Activated naive CD4-positive, alpha-beta T cell treated with anti-CD3 and anti-CD28 coated beads, Interleukin-2, amount 50 U/mL, for 72 hours (primary cell): ENCODE measurements at regions not wholly inside any gene's neighbourhood (a gene's known extent, or its start where the extent isn't known, plus 50 kb on each side); places are given as distances from the start of the nearest gene placed in this dataset.
"Not testable (repeated sequence)": the region's sequence is repeated elsewhere in the genome, so short reads cannot be mapped to it uniquely, and the experiment has no call there.

Experiments
- ATAC-seq, 2 donors: fragments of 150-1000 bp; cut with Tn5 transposase; 2 replicates each; pipeline ENCODE4 v1.10.0; 2021; ENCODE audit warnings: mild to moderate bottlenecking in 2 of 2, moderate library complexity in 2 of 2
- DNase-seq, 2 donors: peaks; one replicate each; pipeline ENCODE4 v3.0.0; 2021 to 2022; ENCODE audit warnings: low spot score in 2 of 2
- H3K27ac Mint-ChIP-seq, 2 donors: one replicate each; pipeline ENCODE4 v1.8.0; 2022; ENCODE audit warnings: mild to moderate bottlenecking in 2 of 2, mixed read lengths in 2 of 2
- H3K36me3 Mint-ChIP-seq, 2 donors: one replicate each; pipeline ENCODE4 v1.8.0; 2022; ENCODE audit warnings: mixed read lengths in 2 of 2
- H3K9me3 Mint-ChIP-seq, 2 donors: one replicate each; pipeline ENCODE4 v1.8.0; 2022; ENCODE audit warnings: mixed read lengths in 2 of 2

DNA sequence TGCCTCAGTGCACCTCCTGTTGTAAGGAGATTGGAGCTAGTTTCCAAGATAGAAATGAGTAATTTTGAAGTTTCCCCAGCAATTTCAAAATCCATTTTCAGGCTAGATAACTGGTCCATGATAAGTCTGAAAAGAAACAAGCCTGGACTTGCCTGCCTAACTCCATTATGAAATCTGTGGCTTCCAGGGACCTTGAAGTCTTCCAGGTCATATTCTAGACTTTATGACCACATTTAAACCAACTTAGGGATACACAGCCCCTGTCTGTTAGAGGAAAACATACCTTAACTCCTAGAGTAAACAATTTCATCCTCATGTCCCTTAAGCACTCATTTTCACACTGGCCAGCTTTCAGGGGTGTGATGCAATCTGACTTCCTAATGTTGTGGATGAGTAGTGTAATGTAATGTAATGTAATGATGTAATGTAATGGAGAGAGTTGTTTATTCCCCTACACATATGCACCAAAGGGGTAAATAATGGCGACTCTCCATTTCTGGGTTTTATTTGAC, 96.7 kb upstream of the FAM20A start:
- ATAC-seq: no peak
- DNase-seq: no peak
- peak overlapping the region in 1 of 2 donors; percentile 33 for H3K27ac Mint-ChIP-seq

GRCh38 chr17:68695659-68696058, 94.5 kb upstream of the FAM20A start:
- DNase-seq: no peak
- no peak for ATAC-seq
- no peak overlapping the region for H3K27ac Mint-ChIP-seq

More for the DNA sequence above, 96.7 kb upstream of the FAM20A start:
- Mint-ChIP-seq H3K9me3 (no peaks in the 10 kb centered on the region), H3K36me3 (no peaks in the 10 kb centered on the region)

GRCh38 chr17:68694791-68695485, 93.8 kb upstream of the FAM20A start:
- no peak for ATAC-seq
- no peak overlapping the region for H3K27ac Mint-ChIP-seq
- no peak for DNase-seq
- no peaks in the 10 kb centered on the region for H3K36me3 Mint-ChIP-seq
- H3K9me3 Mint-ChIP-seq: no peaks in the 10 kb centered on the region

More at GRCh38 chr17:68695659-68696058, 94.5 kb upstream of the FAM20A start:
- H3K36me3 Mint-ChIP-seq: no peaks in the 10 kb centered on the region
- no peaks in the 10 kb centered on the region for H3K9me3 Mint-ChIP-seq

DNA sequence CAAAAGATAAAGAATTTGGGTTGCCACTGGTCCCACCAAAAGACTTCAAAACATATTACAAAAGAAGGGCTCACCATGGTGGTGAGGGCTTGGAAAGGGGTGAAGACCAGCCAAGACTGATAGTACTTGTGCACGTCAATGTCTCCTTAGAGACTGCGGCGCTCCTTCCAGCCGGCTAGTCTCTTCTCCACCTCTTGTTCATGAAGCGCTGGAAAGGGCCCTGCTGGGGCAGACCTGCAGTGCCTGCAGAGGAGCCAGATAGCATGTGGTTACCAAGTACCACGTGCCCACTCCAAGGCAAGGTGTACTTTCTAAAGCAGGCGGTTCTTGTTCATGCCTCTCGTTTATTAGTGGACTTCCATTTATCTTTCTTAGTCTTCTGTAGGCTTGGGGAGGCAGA, 92.7 kb upstream of the FAM20A start:
- H3K36me3 Mint-ChIP-seq: no peaks in the 10 kb centered on the region
- no peaks in the 10 kb centered on the region for H3K9me3 Mint-ChIP-seq
- no peak for DNase-seq
- no peak for ATAC-seq
- no peak overlapping the region for H3K27ac Mint-ChIP-seq

- DNase-seq (no peak), ATAC-seq (no peak)
- Mint-ChIP-seq H3K27ac (no peak overlapping the region), H3K36me3 (no peaks in the 10 kb centered on the region), H3K9me3 (no peaks in the 10 kb centered on the region)
Observed at GRCh38 chr17:68693466-68693865, 92.3 kb upstream of the FAM20A start.

- ATAC-seq: no peak
- H3K36me3 Mint-ChIP-seq: no peaks in the 10 kb centered on the region
- no peak overlapping the region for H3K27ac Mint-ChIP-seq
- peaks cover 0 to 3% of the 10 kb centered on the region in 2 donors for H3K9me3 Mint-ChIP-seq
- no peak for DNase-seq
Observed at GRCh38 chr17:68686108-68686988, 85.2 kb upstream of the FAM20A start.

GRCh38 chr17:68684949-68685357, 83.8 kb upstream of the FAM20A start:
- no peak for DNase-seq
- no peak for ATAC-seq
- H3K27ac Mint-ChIP-seq: no peak overlapping the region
- H3K9me3 Mint-ChIP-seq: peaks cover 0 to 3% of the 10 kb centered on the region in 2 donors
- no peaks in the 10 kb centered on the region for H3K36me3 Mint-ChIP-seq

DNA sequence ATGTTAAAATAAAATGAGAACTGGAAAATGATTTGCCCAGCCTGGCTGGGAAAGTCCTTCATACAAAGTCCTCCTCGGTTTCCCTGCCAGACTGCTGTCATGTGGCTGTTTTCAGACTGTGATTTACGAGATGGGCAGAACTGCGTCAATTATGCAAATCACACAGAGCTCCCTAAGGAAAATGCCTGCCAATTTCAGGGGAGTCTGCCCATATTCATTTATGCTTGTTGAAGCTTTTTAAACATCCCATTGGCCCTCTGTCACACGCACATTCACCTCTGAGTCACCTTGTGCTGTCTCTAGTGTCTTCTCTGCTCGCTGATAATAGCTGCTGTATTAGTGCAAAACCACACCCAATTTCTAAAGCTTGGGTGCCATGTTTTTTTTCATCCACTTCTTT, 81.7 kb upstream of the FAM20A start:
- ATAC-seq: no peak

DNA sequence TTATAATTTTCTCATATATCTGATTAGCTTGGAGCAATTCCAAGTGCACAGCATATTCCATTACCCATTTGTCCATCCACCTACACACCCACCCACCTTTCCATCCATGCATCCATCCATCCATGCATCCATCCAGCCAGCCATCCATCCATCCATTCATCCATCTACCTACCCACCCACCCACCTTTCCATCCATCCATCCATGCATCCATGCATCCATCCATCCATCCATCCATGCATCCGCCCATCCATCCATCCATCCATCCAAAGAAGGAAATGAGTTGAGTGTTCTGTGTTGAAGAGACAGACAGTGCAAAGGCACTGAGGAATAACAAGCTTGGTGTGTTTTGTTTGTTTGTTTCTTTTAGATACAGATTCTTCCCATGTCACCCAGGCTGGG, 78.7 kb upstream of the FAM20A start:
- H3K9me3 Mint-ChIP-seq: peaks cover 0 to 3% of the 10 kb centered on the region in 2 donors
- no peaks in the 10 kb centered on the region for H3K36me3 Mint-ChIP-seq
- ATAC-seq (no peak), DNase-seq (no peak)
- H3K27ac Mint-ChIP-seq: no peak overlapping the region

More for the DNA sequence above, 81.7 kb upstream of the FAM20A start:
- Mint-ChIP-seq H3K9me3 (peaks cover 0 to 3% of the 10 kb centered on the region in 2 donors), H3K36me3 (no peaks in the 10 kb centered on the region), H3K27ac (no peak overlapping the region)
- DNase-seq: no peak

DNA sequence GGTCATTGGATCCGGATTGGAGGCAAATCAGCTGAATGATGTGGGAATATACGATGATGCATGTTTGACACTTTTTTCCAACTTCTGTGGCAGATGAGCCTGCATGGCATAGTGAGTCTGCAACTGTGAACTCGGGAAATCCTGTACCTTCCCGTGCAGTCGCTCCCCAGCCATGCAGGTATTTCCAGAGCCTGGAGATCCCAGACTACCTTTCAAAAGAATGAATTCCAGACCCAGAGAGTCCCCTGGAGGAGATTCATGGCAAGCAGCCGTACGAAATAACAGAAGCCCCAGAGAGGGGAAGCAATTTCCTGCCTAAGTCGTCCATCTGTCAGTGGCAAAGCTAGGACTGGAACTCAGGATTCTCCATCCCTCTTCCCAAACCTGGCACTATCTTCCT, 75.7 kb upstream of the FAM20A start:
- Mint-ChIP-seq H3K36me3 (no peaks in the 10 kb centered on the region), H3K9me3 (no peaks in the 10 kb centered on the region), H3K27ac (no peak overlapping the region)
- ATAC-seq (no peak), DNase-seq (no peak)

DNA sequence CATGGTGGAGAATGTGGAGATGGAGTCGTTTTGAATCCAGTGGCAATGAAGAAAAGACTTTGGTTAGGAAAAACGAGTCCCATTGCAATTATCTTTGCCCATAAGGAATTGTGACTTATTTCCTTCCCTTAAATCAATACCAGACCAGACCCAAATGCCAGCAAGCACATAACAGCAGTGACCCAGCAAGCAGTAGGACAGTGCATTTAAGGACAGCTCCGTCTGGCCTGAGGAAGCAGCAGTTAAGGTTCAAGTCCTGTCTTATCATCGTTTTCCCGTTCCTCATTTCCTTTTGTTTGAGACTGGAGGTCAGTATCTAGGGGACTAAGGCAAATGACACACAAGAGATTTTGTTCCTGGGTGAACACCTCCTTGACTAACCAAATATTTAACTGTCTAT, 74.6 kb upstream of the FAM20A start:
- Mint-ChIP-seq H3K9me3 (no peaks in the 10 kb centered on the region), H3K36me3 (no peaks in the 10 kb centered on the region), H3K27ac (no peak overlapping the region)
- DNase-seq (no peak), ATAC-seq (no peak)

- no peak overlapping the region for H3K27ac Mint-ChIP-seq
- ATAC-seq (no peak), DNase-seq (no peak)
- no peaks in the 10 kb centered on the region for H3K36me3 Mint-ChIP-seq
- no peaks in the 10 kb centered on the region for H3K9me3 Mint-ChIP-seq
Observed at GRCh38 chr17:68674029-68674925, 73.1 kb upstream of the FAM20A start.

DNA sequence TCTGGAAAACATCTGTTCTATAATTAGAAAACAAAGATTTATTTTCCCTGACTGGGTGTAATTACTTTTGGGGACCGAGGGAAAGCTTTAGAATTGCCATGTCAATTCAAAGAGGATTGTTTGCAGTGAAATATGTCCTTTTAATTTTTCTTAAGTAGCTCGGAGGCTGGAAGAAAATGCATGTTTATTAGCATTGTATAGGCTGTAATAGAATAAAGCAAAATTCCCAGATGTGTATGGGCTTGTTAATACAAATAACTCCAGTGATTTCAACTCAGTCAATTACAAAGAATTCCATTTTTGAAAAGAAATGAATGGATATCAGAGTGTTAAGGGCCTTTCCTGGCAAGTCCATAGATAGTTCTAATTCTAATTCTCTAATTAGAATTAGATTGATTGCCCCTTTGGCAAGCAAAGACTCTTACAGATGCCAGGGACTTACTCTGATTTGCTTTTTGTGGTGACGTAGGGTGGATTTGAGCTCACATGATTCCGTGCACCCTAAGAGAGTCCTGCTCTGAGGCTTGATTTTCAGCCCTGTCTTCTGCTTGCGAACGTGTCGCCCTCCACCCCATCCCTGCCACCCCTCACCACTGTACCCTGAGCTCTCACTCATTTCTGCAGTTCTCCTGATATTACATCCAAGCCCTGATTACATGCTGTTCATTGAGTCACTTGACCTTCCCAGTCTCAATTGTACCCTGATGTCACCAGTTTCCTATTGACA, 70.0 kb upstream of the FAM20A start:
- ATAC-seq (no peak), DNase-seq (no peak)
- Mint-ChIP-seq H3K27ac (no peak overlapping the region), H3K36me3 (no peaks in the 10 kb centered on the region), H3K9me3 (no peaks in the 10 kb centered on the region)

DNA sequence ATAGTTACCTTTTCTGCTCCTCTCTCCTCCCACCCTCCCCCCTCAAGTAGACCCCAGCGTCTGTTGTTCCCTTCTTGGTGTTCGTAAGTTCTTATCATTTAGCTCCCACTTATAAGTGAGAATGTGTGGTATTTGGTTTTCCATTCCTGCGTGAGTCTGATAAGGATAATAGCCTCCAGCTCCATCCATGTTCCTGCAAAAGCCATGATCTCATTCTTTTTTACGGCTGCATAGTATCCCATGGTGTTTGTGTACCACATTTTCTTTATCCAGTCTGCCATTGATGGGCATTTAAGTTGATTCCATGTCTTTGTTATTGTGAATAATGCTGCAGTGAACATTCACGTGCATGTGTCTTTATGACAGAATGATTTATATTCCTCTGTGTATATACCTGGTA, 65.3 kb upstream of the FAM20A start:
- not testable (repeated sequence) for H3K27ac Mint-ChIP-seq, ATAC-seq, H3K9me3 Mint-ChIP-seq, H3K36me3 Mint-ChIP-seq, DNase-seq

- H3K27ac Mint-ChIP-seq: no peak overlapping the region
- DNase-seq (no peak), ATAC-seq (no peak)
- no peaks in the 10 kb centered on the region for H3K36me3 Mint-ChIP-seq
- no peaks in the 10 kb centered on the region for H3K9me3 Mint-ChIP-seq
Observed at GRCh38 chr17:68665373-68665772, 64.2 kb upstream of the FAM20A start.

GRCh38 chr17:68662479-68662878, 61.3 kb upstream of the FAM20A start:
- no peaks in the 10 kb centered on the region for H3K9me3 Mint-ChIP-seq
- ATAC-seq: no peak
- H3K36me3 Mint-ChIP-seq: no peaks in the 10 kb centered on the region
- H3K27ac Mint-ChIP-seq: no peak overlapping the region
- no peak for DNase-seq
